GM19372 (cell line): ENCODE measurements at regions not wholly inside any gene's neighbourhood (a gene's known extent, or its start where the extent isn't known, plus 50 kb on each side); places are given as distances from the start of the nearest gene placed in this dataset.

ENCODE experiments used
- ATAC-seq: cut with Tn5 transposase; IDR thresholded peaks from one replicate; pipeline ENCODE4 v1.9.1; 2021; ENCODE audit warnings: mild to moderate bottlenecking, low read depth, moderate library complexity; ENCODE audit not compliant: unreplicated experiment

GRCh38 chr13:39100996-39101738, 62.9 kb downstream of the NHLRC3 start:
- ATAC-seq = no peak

- ATAC-seq = no peak
Observed at GRCh38 chr13:39102981-39103490, 64.8 kb downstream of the NHLRC3 start.

GRCh38 chr13:39105110-39105509, 66.9 kb downstream of the NHLRC3 start:
- no peak for ATAC-seq

GRCh38 chr13:39106216-39107005, 68.2 kb downstream of the NHLRC3 start:
- ATAC-seq = no peak

- no peak for ATAC-seq
Observed at GRCh38 chr13:39107561-39107960, 69.3 kb downstream of the NHLRC3 start.

GRCh38 chr13:39108783-39109182, 70.5 kb downstream of the NHLRC3 start:
- no peak for ATAC-seq

GRCh38 chr13:39110518-39111097, 72.4 kb downstream of the NHLRC3 start:
- ATAC-seq = no peak

GRCh38 chr13:39111145-39111544, 72.9 kb downstream of the NHLRC3 start:
- ATAC-seq = no peak

GRCh38 chr13:39119422-39119821, 81.2 kb downstream of the NHLRC3 start:
- ATAC-seq = no peak

- no peak for ATAC-seq
Observed at GRCh38 chr13:39123578-39123977, 85.3 kb downstream of the NHLRC3 start.

GRCh38 chr13:39129213-39129612, 91.0 kb downstream of the NHLRC3 start:
- no peak for ATAC-seq

GRCh38 chr13:39130301-39130700, 92.0 kb downstream of the NHLRC3 start:
- no peak for ATAC-seq

GRCh38 chr13:39132286-39133230, 94.3 kb downstream of the NHLRC3 start:
- no peak for ATAC-seq

GRCh38 chr13:39133781-39134180, 95.5 kb downstream of the NHLRC3 start:
- no peak for ATAC-seq

- no peak for ATAC-seq
Observed at GRCh38 chr13:39134574-39134973, 96.3 kb downstream of the NHLRC3 start.

- no peak for ATAC-seq
Observed at GRCh38 chr13:39144391-39144790, 106.1 kb downstream of the NHLRC3 start.

GRCh38 chr13:39144941-39145533, 106.8 kb downstream of the NHLRC3 start:
- ATAC-seq = no peak

GRCh38 chr13:39148513-39148961, 110.3 kb downstream of the NHLRC3 start:
- no peak for ATAC-seq

GRCh38 chr13:39149896-39150295, 111.6 kb downstream of the NHLRC3 start:
- no peak for ATAC-seq

- no peak for ATAC-seq
Observed at GRCh38 chr13:39154041-39154440, 115.8 kb downstream of the NHLRC3 start.
